HS-5 (cell line): ENCODE measurements at regions not wholly inside any gene's neighbourhood (a gene's known extent, or its start where the extent isn't known, plus 50 kb on each side); places are given as distances from the start of the nearest gene placed in this dataset.

ENCODE experiments used
- DNase-seq: peaks from one replicate; pipeline ENCODE4 v3.0.0-alpha.2; 2012; ENCODE audit warnings: low read depth

- DNase-seq, result no peak
These were observed 1519.6 kb downstream of the OTOL1 start for GRCh38 chr3:163016251-163016650.

- DNase-seq, result no peak
These were observed 1521.5 kb downstream of the OTOL1 start for GRCh38 chr3:163018067-163018466.

GRCh38 chr3:163018664-163019063 lies 1522.1 kb downstream of the OTOL1 start:
- DNase-seq, result no peak

- no peak for DNase-seq
These were observed 1522.7 kb downstream of the OTOL1 start for GRCh38 chr3:163019260-163019659.

GRCh38 chr3:163033652-163034051 lies 1537.0 kb downstream of the OTOL1 start:
- DNase-seq, result no peak

GRCh38 chr3:163039636-163040035 lies 1543.0 kb downstream of the OTOL1 start:
- no peak for DNase-seq

- DNase-seq, result no peak
These were observed 1546.5 kb downstream of the OTOL1 start for GRCh38 chr3:163043074-163043473.

GRCh38 chr3:163045945-163046344 lies 1549.3 kb downstream of the OTOL1 start:
- no peak for DNase-seq

GRCh38 chr3:163048881-163049280 lies 1552.3 kb downstream of the OTOL1 start:
- no peak for DNase-seq

- DNase-seq, result peak; percentile 23
These were observed 1560.4 kb downstream of the OTOL1 start for GRCh38 chr3:163056874-163057497.

- DNase-seq, result no peak
These were observed 1561.6 kb downstream of the OTOL1 start for GRCh38 chr3:163058031-163058854.

- DNase-seq, result peak; percentile 43
These were observed 1575.1 kb downstream of the OTOL1 start for GRCh38 chr3:163071713-163072112.
